Epithelial cell of proximal tubule (primary cell): ENCODE measurements at regions not wholly inside any gene's neighbourhood (a gene's known extent, or its start where the extent isn't known, plus 50 kb on each side); places are given as distances from the start of the nearest gene placed in this dataset.

Source experiments
- DNase-seq: peaks from one replicate; pipeline ENCODE4 v3.0.0-alpha.2; 2011; ENCODE audit warnings: low read depth
- H3K4me3 ChIP-seq: 2 replicates; pipeline ENCODE4 v1.5.1; 2011; ENCODE audit warnings: low read depth, mild to moderate bottlenecking, low read length
- CTCF ChIP-seq: conservative IDR thresholded peaks from 2 replicates; pipeline ENCODE4 v1.5.1; 2012; ENCODE audit warnings: low read depth, mild to moderate bottlenecking, low read length

- no peak overlapping the region for H3K4me3 ChIP-seq
- no peak for TF ChIP-seq CTCF
- DNase-seq = no peak
Measured at GRCh38 chr12:131368668-131369071, 342.2 kb upstream of the SFSWAP start.

- DNase-seq = no peak
- no peak overlapping the region for H3K4me3 ChIP-seq
- no peak for TF ChIP-seq CTCF
Measured at GRCh38 chr12:131369094-131369845, 341.6 kb upstream of the SFSWAP start.

- H3K4me3 ChIP-seq = no peak overlapping the region
- DNase-seq = no peak
- TF ChIP-seq CTCF = no peak
Measured at GRCh38 chr12:131370321-131370720, 340.6 kb upstream of the SFSWAP start.

GRCh38 chr12:131370791-131371347 lies 340.0 kb upstream of the SFSWAP start:
- no peak for TF ChIP-seq CTCF
- no peak for DNase-seq
- no peak overlapping the region for H3K4me3 ChIP-seq

- H3K4me3 ChIP-seq = no peak overlapping the region
- no peak for TF ChIP-seq CTCF
Measured at GRCh38 chr12:131371401-131372170, 339.3 kb upstream of the SFSWAP start.

GRCh38 chr12:131372171-131372475 lies 338.8 kb upstream of the SFSWAP start:
- DNase-seq = no peak

More at GRCh38 chr12:131371401-131372170, 339.3 kb upstream of the SFSWAP start:
- no peak for DNase-seq

More at GRCh38 chr12:131372171-131372475, 338.8 kb upstream of the SFSWAP start:
- no peak for TF ChIP-seq CTCF
- H3K4me3 ChIP-seq = no peak overlapping the region
